ENCODE measurements at regions not wholly inside any gene's neighbourhood (a gene's known extent, or its start where the extent isn't known, plus 50 kb on each side); places are given as distances from the start of the nearest gene placed in this dataset.

DNA sequence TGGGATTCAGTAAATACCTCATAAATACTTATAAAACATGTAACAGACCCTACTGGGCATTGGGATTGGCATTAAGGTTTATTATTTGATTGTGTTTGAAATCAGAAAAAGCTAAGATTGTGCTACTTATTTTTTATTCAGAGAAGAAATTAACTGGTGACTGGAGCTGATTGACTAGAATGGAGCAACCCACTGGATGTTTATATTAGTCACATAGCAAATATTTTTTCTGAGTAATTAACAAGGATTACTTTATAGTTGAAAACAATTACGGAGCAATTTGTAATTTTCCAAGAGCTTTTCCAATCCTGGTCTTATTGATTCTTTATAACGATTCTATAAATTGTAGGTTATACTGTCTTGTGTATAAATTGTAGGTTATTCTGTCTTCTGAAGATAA lies 208.7 kb downstream of the HLX start:
- no peak for ATAC-seq
- DNase-seq (ENCODE audit: low spot score), result no peak
- intact Hi-C loops (cut with DNase I), result no loop called here

DNA sequence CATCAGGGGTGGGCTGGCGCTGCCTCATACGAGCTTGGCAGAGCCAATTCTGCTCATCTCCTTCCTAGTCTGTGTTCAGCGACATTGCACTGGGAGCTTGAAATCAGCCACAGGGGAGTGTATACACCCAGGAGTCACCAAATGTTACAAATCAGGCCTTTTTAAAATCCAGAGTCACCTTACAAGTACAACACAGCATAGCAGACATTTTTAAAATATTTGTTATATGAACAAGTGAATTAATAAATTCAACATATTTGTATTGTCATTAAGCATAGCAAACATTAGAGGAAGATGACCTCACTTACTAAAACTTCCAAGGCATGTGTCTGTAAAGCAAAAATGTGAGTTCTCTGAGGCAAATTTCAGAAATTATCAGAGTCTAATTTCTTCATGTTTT lies 210.0 kb downstream of the HLX start:
- ATAC-seq (no peak), DNase-seq (ENCODE audit: low spot score) (no peak)
- intact Hi-C loops (cut with DNase I), result no loop called here

DNA sequence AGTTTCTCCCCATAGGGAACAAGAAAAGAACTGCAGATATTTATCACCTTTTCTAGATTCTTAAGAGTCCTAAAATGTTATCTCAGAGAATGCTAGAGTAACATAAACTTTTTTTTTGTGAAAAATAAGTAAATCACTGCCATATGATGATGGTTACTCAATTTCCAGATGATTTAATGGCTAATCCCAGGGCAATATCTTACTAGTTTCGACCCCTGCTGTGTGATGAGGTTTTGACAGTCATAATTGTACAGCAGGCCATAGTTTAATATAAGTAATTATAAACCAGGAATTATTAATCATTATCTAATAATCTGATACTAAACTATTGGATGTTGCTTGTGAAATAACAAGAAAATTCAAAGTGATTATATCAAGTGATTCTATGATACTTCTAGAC lies 210.6 kb downstream of the HLX start:
- DNase-seq (ENCODE audit: low spot score), result no peak
- no peak for ATAC-seq
- intact Hi-C loops (cut with DNase I), result no loop called here

DNA sequence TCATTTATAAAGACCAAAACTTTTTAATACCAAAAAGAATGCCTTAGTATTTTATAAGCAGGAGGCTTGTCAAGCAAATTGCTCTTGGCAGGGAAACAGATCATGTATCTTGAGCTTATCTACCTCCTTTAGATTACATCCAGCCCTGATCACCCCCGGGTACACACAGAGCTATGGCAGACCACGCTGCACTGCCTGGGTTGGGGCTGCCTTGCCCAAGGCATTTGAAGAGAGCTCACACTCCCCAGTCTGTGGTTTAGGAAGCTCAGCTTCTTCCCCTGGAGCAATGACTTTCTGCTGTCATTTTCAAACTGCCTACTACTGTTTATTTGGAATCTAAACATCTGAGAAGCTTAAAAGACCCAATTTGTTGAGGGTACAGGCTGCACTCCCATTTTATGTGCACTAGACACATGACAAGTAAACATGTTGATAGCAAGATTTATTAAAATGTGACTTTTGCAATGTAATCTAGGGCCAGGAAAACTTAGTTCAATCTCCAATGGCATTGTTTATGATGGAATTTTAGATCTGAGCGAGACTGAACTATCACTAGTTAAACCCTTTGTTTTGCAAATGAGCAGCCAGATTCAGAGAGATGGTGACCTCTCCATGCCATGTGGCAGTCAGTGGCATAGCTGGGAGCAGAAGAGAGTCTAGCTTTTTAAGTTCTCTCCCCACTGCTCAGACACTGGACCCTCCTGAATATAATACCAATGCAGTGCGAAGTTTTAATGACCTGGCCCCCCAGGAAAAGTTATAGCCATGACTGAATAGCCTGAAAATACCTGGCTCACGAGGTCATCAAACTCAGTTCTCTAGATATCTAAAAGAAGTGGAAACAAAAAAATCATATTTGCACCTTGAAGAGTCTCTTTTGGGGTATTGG lies 214.9 kb downstream of the HLX start:
- no peak for DNase-seq (ENCODE audit: low spot score)
- intact Hi-C loops (cut with DNase I), result no loop called here
- ATAC-seq, result no peak

DNA sequence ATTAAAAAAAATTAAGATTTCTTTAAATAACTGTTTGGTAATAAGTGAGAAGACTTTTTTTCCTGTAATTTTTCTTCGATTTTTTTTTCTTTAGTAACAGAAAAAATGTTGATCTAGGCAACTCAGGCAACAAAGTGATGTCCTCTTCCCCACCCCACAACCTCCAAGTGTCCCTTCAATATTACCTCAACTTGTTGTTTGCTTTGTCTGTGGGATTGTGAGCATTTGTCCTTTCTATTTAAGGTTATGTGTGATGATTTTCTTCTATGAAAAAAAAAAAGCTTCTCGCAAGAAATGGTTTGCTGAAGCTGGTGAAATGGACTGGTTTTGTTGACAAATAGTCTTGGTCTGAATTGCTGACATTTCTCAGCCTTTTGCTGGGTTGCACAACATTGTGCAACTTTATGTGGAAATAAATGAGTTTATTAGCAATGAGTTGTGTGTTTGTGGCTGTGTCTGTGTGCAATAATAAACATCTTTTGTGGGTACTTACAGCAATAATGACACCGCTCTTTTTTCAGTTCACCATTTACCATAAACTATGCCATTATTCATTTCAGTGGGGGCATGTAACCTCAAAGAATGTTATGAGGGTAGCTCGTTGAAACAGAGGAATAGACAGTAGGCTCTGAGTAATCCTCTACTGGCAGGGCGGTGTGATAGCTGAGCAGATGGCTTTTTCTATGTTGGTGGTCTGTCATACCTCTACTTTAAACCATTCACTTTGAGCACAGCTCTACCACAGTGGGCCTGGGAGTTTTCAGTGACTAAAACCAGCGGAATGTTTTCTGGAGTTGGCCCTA lies 218.4 kb downstream of the HLX start:
- ATAC-seq (peak; percentile 51), DNase-seq (ENCODE audit: low spot score) (no peak)
- intact Hi-C loops (cut with DNase I), result no loop called here

DNA sequence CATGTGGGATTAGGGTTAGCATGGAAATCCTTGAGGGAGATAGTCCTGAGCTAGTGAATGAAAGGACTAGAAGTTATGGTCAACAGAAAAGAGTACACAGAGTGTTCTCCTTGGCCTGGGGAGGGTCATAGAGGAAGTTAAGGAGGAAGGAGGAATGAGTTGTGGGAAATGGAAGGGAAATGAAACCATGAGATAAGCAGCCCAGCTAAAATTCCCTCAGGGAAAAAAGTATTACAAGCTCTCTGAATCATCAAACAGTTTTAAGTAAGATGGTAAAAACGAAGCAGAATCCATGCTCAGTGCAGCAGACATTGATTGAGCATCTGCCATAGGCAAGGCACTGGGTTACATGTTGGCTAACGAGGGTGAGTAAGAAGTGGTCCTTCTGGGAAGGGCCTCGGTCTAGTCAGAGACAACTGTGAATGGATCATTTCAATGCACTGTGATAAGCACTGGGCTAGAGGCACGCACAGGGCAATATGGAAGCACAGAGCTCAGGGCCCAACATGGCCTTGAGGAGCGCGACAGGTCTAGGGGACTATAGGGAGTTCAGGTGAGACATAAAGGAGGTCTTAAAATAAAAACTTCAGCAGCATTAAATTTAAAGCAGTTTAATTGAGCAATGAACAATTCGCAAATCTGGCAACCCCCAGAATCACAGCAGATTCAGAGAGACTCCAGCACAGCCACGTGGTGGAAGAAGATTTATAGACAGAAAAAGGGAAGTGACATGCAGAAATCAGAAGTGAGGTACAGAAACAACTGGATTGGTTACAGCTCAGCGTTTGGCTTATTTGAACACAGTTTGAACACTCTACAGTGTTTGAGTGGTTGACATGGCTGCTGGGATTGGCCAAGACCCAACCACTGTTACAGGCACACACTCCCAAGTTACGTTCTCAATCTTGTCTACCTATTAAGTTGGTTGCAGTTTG lies 219.5 kb downstream of the HLX start:
- intact Hi-C loops (cut with DNase I), result no loop called here
- DNase-seq (ENCODE audit: low spot score) (no peak), ATAC-seq (peak; percentile 53)

DNA sequence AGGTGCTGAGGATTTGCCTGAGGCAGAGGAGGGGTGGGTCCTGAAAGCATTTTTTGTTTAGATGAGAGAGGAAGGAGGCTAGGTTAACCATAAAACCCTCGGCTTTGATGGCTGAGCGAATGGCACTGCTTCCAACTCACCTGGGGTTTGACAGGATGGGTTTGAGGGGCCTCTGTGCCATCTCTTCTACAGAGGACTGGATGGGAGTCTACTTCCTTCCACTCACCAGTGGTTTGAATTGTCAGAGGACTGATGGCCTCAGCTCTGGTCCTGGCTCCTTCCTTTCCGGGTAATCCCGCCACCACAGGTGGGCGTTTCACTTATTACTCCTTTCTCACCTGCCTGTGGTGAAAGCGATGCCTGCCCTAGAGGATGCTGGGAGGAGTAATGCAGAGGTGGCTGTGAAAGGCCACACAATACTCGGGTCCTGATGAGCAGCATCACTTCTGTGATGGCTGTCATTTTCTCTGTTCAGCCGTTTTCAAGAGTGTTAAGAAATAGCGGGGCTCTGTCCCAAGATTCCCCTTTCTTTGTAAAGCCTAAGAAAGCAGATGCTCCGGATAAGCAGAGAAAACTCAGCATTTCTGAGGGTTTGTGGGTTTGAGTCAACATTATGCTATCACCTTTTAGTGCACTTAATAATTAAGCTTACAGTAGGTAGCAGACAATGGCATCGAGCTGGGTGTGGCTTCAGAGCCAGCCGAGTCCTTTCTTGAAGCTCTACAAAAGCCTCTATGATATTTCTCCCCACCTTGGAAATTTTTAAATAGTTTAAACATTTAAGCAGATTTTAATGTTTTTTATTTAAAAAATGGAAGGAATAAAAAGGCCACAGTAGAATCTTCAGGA lies 220.7 kb downstream of the HLX start:
- intact Hi-C loops (cut with DNase I), result no loop called here
- DNase-seq (ENCODE audit: low spot score) (no peak), ATAC-seq (no peak)

DNA sequence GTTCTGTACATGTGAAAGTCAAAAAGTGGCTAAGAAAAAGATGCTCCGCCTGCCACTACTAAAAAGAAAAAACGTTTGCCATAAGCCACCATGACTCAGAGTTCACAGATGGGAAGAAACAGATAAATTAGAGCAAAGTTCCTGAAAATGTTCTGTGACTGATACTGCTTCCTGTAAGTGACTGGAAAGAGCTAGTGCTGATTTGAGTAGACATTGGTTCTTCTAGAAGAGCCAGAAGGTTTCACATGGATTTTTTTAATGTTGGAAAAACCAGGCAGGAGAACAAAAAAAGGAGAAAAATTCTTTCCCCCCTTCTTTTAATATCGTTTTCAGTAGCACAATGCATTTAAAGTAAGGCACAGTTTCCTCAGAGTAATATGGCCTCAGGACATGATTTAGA lies 221.4 kb downstream of the HLX start:
- no peak for DNase-seq (ENCODE audit: low spot score)
- peak; percentile 59 for ATAC-seq
- intact Hi-C loops (cut with DNase I), result no loop called here

DNA sequence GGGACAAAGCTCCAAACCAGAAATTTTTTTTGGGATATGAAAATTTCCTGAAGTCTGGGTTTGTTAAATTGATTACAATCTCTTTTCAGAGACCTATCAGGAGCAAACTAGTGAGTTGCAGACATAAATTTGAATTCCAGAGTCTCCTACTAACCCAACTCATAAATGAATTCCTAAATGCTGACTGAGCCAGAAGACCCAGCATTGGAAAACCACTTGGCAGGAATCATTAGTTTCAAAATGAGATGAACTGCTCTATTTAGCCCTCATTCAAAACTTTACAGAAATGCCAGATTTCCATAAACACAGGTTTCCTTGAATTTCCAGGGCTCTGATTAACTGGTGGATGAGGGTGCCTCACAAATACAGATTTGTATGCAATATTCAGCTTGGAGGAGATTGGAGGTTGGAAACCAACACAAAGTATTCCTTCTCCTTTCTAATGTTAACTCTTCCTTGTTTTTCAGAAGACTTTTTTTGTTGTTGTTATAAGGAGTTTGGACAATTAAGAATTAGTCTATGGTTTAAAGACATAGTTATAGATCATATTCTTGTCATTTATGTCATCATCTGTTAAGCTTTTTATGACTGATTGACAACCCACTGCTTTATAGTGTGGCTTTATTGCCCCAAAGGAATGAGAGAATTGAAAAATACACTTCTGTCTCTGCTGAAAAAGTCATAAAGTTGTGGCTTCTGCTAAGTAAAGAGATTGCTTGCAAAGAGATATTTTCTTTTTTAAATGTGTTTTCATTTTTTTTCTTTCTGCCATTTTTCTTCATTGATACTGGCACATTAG lies 222.8 kb downstream of the HLX start:
- no peak for ATAC-seq
- intact Hi-C loops (cut with DNase I), result no loop called here

DNA sequence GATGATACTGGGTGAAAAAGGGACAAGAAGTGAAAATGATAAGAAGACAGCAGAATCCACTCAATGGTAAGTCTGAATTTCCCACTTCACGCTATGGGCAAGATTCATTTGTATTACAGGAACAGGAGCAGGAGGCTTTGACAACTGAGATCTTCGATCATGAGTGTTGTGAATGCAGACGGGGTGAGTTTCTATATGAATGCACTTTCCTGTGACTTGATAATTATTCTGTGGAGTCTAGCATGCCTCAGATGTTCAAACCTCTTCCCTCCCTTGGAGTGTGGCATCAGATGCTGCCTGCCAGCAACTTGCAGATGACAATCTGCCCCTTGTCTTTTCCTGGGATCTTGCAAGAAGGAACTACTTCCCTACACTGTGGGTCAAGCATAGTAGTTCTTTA lies 225.4 kb downstream of the HLX start:
- intact Hi-C loops (cut with DNase I), result no loop called here
- ATAC-seq (no peak), DNase-seq (ENCODE audit: low spot score) (no peak)

More for the DNA sequence above, 222.8 kb downstream of the HLX start:
- no peak for DNase-seq (ENCODE audit: low spot score)

DNA sequence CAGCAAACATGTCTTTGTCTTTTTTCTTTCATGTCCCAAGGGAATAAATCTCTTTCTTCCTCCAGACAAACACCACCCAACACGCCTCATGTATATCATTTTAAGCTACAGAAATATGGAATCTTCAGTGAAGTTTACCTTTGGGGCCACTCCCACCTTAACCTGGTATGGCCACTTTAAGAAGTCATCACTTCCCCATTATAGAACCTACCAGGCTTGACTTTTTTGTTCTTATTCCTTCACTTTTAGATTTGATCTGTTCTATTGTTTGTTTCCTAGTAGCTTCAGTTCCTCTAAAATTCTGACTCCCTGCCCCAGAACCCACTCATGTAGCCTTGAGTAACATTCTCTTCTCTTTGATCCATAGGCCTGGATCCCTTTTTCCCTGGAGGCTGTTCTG lies 226.3 kb downstream of the HLX start:
- DNase-seq (ENCODE audit: low spot score) (no peak), ATAC-seq (no peak)
- intact Hi-C loops (cut with DNase I), result no loop called here

DNA sequence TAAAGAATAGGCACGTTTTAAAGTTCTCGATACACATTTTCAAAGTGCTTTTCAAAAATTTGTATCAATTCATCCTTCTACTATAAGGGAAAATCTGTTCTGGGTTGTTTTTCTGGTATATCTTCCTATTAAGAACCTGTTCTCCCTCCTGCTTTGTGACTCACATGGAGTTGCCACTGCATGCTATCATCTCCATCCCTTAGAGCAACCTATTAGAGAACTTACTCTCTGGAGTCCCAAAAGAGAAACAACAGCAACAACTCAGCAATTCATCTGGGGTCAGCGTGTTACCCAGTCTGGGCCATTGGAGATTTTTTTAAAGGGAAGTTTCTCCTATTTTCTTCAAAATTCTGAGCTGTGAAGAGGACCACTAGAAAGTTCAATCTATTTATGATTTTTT lies 227.4 kb downstream of the HLX start:
- ATAC-seq (no peak), DNase-seq (ENCODE audit: low spot score) (no peak)
- intact Hi-C loops (cut with DNase I), result no loop called here

DNA sequence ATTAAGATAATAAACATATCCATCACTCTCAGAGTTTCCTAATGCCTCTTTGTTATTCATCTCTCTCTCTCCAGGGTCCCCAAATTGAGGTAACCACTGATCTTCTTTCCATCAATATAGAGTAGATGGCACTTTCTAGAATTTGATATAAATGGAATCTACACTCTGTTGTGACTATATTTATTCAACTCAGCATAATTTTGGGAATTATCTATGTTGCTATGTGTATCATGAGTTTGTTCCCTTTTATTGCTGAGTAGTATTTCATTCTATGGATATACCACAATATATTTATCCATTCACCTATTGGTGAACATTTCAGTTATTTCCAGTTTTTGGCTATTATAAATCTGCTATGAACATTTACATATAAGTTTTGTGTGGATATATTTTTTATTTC lies 230.7 kb downstream of the HLX start:
- DNase-seq (ENCODE audit: low spot score) (no peak), ATAC-seq (no peak)
- intact Hi-C loops (cut with DNase I), result no loop called here

DNA sequence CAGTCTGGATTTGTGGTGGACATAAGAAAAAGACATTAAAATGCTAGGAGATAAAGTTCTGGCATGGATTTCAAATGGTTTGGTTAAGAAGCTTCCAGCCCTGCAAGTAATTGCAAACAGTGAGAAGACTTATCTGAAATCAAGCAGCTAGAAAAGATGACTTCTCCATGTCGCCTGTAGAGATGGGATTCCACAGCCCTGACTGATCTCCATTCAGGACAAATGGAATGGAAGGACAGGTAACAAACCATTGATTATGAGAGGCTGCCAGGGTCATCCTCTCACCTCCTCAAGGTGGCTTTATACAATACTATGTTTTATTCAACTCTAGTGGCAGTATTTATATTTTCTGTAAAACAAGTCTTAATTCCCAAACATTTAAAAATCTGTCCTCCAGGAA lies 237.9 kb downstream of the HLX start:
- ATAC-seq (no peak), DNase-seq (ENCODE audit: low spot score) (no peak)
- intact Hi-C loops (cut with DNase I), result no loop called here

DNA sequence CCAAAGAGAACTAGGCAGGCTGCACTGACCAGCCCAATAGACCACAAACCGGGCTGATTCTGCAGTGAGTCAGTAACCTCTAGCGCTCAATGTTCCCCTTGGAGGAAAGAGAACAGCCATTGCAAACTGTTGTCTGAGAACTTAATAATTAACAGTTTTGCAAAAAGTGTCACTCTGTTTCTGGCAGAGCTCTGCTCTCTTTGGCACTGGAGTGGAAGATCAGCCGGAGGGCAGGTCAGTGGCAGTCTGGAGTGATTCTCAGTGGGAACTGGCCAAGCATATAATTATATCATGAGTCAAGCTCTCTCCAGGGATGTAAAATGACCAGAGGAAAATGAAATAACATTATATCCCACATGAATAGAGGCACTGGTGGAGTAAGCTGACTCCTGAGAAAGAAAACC lies 238.3 kb downstream of the HLX start:
- intact Hi-C loops (cut with DNase I), result no loop called here
- no peak for DNase-seq (ENCODE audit: low spot score)

DNA sequence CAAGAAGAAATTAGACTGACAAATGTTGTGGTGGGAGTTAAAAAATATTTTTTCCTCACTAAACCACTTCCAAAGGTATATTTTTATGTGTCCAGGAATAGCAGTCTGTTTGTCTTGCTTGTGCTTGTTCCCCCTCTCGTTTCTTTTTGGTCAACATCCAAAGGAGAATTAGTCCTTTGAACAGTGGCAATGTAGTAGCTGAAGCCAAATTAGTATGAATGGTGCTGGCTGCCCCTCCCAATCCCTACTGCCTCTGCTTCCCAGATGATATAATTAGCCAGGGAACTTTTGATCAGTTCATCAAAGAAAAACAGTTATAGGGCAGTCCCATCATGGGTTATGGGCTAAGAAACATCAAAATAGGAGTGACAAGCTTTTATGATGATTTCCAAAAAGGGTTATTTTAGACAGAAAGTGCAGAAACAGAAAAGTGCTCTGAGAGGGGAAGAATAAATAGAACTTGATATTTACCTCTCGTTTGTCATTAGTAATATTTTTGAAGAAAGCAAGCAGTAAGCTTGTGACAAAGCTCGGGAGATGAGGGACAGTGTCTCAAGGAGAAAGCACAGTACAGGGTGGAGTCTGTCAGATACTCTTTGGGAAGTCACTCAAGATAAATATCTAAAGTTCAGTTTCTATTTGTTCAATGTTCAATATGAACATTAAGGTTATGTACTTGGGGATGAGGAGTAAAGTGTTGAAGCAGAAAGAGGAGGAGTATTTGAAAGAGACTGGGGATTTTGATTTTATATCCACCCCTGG lies 239.1 kb downstream of the HLX start:
- no peak for DNase-seq (ENCODE audit: low spot score)
- ATAC-seq, result no peak
- intact Hi-C loops (cut with DNase I), result no loop called here

More for the DNA sequence above, 238.3 kb downstream of the HLX start:
- peak; percentile 84 for ATAC-seq

DNA sequence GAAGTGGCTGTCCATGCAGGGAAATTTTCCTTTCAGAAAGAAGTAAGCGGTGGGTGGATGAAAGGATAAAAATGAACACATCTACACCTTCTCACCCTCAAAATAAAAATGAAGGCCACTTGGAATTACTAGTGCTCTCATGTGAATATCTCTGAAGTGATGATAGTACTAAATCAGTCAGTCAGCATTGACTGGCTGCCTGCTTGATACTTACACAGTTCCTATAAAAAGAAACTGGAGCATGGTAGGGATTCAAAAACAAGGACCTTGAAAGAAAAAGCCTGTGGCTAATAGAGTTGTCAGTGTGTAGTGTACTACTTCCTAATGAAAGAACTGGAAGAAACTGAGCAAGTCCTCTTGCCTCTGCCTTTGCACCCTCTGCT lies 239.7 kb downstream of the HLX start:
- ATAC-seq (no peak), DNase-seq (ENCODE audit: low spot score) (no peak)
- intact Hi-C loops (cut with DNase I), result no loop called here
